ENCODE measurements at regions not wholly inside any gene's neighbourhood (a gene's known extent, or its start where the extent isn't known, plus 50 kb on each side); places are given as distances from the start of the nearest gene placed in this dataset.

DNA sequence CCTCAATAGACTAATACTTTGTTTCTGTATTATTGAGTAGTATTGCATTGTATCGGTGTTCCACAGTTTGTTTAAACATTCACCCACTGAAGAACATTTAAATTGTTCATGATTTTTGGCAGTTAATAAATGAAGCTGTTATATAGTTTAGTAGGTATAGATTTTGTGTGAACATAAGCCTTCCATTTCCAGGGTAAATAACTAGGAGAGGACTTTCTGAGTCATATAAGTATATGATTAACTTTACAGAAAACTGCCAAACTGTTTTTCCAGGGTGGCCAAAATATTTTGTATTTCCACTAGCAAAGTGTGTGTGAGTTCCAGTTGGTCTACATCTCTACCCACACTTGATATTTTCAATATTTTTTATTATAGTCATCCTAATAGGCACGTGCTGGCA is 70.0 kb upstream of the MLIP start (continued):
- TF ChIP-seq CBX8 (IDR thresholded peaks at IDR 0.05; ENCODE audit: borderline replicate concordance, low read depth, low read length) (no peak), SP1 (IDR thresholded peaks at IDR 0.05; ENCODE audit: low read depth, low read length) (no peak), ASH2L (IDR thresholded peaks at IDR 0.05; ENCODE audit: low read length) (no peak)

Measured in H1 (cell line).